Right cardiac atrium (tissue), 5 donors: ENCODE measurements at regions not wholly inside any gene's neighbourhood (a gene's known extent, or its start where the extent isn't known, plus 50 kb on each side); places are given as distances from the start of the nearest gene placed in this dataset.
"Not testable (repeated sequence)": the region's sequence is repeated elsewhere in the genome, so short reads cannot be mapped to it uniquely, and the experiment has no call there.

Experiments
- ATAC-seq, 2 donors: fragments of 200-7000 bp; cut with Tn5 transposase; one replicate each; pipeline versions ENCODE4 v1.8.0 to v1.9.1; 2020; ENCODE audit warnings: moderate library complexity in 2 of 2, mild to moderate bottlenecking in 1 of 2
- DNase-seq, 3 donors: peaks; one replicate each; pipeline ENCODE4 v3.0.0-alpha.2; 2020
- H3K27ac ChIP-seq: one replicate; pipeline ENCODE4 v1.5.1; 2013; ENCODE audit warnings: mild to moderate bottlenecking, low read length, control low read depth, moderate library complexity
- H3K27me3 ChIP-seq: one replicate; pipeline ENCODE4 v1.6.1; 2013; ENCODE audit not compliant: control insufficient read depth, insufficient read depth
- H3K4me1 ChIP-seq: one replicate; pipeline ENCODE4 v1.6.1; 2013; ENCODE audit warnings: low read length; ENCODE audit not compliant: control insufficient read depth, insufficient read depth
- H3K4me3 ChIP-seq: one replicate; pipeline ENCODE4 v1.5.1; 2013; ENCODE audit warnings: low read length, control low read depth
- H3K9me3 ChIP-seq: one replicate; pipeline ENCODE4 v1.6.1; 2013; ENCODE audit warnings: low read length; ENCODE audit not compliant: control insufficient read depth
- WGBS: extraction: QIAGEN DNeasy Blood & Tissue Kit; methylation state at CpG from one replicate; pipeline ENCODE4 v1.1.7; 2013; 5-methylcytosine and 5-hydroxymethylcytosine counted together
- intact Hi-C, 4 donors: fragments of 100-400 bp; cut with DNase I; formaldehyde crosslinking; loops; one replicate each; pipeline versions ENCODE4 v1.11.0 to v1.14.0; 2022 to 2023
- donor health status: healthy with polysubstance abuse.
- donor health status: DM: no; HTN: yes; CAD: no.
- donor health status: DM: no; HTN: no; CAD: no.
- donor health status: DM: no; HTN: yes; CAD: no; lungs with severe emphysema.
- donor health status: DM: yes; HTN: yes; CAD: no.

- DNase-seq (no peak), ATAC-seq (no peak)
- H3K4me1 ChIP-seq = no peaks in the 10 kb centered on the region
- 49% methylated on average over 2 of the region's 2 CpGs for WGBS
- H3K9me3 ChIP-seq = no peaks in the 10 kb centered on the region
- H3K4me3 ChIP-seq = no peak overlapping the region
- no peaks in the 10 kb centered on the region for H3K27me3 ChIP-seq
- no peak overlapping the region for H3K27ac ChIP-seq
- intact Hi-C loops = no loop called here
These were observed 51.8 kb upstream of the ENPEP start for GRCh38 chr4:110424144-110424543.

GRCh38 chr4:110418641-110419040, 57.3 kb upstream of the ENPEP start:
- ATAC-seq (no peak), DNase-seq (no peak)
- H3K4me1 ChIP-seq = no peaks in the 10 kb centered on the region
- no peak overlapping the region for H3K27ac ChIP-seq
- no peak overlapping the region for H3K4me3 ChIP-seq
- H3K9me3 ChIP-seq = no peaks in the 10 kb centered on the region
- WGBS = 92% methylated on average over 15 of the region's 15 CpGs
- no peaks in the 10 kb centered on the region for H3K27me3 ChIP-seq
- intact Hi-C loops = no loop called here

GRCh38 chr4:110417136-110417535, 58.8 kb upstream of the ENPEP start:
- H3K27ac ChIP-seq = no peak overlapping the region
- ATAC-seq = no peak
- H3K4me3 ChIP-seq = no peak overlapping the region
- intact Hi-C loops = no loop called here
- H3K4me1 ChIP-seq = no peaks in the 10 kb centered on the region
- H3K27me3 ChIP-seq = no peaks in the 10 kb centered on the region
- DNase-seq = no peak
- no peaks in the 10 kb centered on the region for H3K9me3 ChIP-seq

GRCh38 chr4:110415478-110415877, 60.5 kb upstream of the ENPEP start:
- Histone ChIP-seq H3K4me3 (no peak overlapping the region), H3K27me3 (no peaks in the 10 kb centered on the region), H3K9me3 (no peaks in the 10 kb centered on the region), H3K4me1 (no peaks in the 10 kb centered on the region), H3K27ac (no peak overlapping the region)
- DNase-seq (no peak), ATAC-seq (no peak)
- WGBS = 91% methylated on average over 4 of the region's 4 CpGs
- intact Hi-C loops = no loop called here

GRCh38 chr4:110415041-110415440, 60.9 kb upstream of the ENPEP start:
- WGBS = 60% methylated on average over 3 of the region's 3 CpGs
- DNase-seq = no peak
- H3K9me3 ChIP-seq = no peaks in the 10 kb centered on the region
- intact Hi-C loops = no loop called here
- no peaks in the 10 kb centered on the region for H3K4me1 ChIP-seq
- ATAC-seq = no peak
- no peak overlapping the region for H3K4me3 ChIP-seq
- H3K27me3 ChIP-seq = no peaks in the 10 kb centered on the region
- no peak overlapping the region for H3K27ac ChIP-seq

GRCh38 chr4:110414561-110414920, 61.4 kb upstream of the ENPEP start:
- H3K4me1 ChIP-seq = no peaks in the 10 kb centered on the region
- intact Hi-C loops = no loop called here
- ATAC-seq = no peak
- no peaks in the 10 kb centered on the region for H3K27me3 ChIP-seq
- no peak overlapping the region for H3K27ac ChIP-seq
- H3K9me3 ChIP-seq = no peaks in the 10 kb centered on the region
- H3K4me3 ChIP-seq = no peak overlapping the region
- DNase-seq = no peak
- WGBS = 65% methylated on average over 1 of the region's 1 CpG

- H3K4me3 ChIP-seq, ATAC-seq, intact Hi-C loops, H3K4me1 ChIP-seq, H3K27me3 ChIP-seq, H3K27ac ChIP-seq, H3K9me3 ChIP-seq: not testable (repeated sequence)
- DNase-seq = peak in 1 of 3 donors; percentile 56
- WGBS = 51% methylated on average over 5 of the region's 5 CpGs
These were observed 62.0 kb upstream of the ENPEP start for GRCh38 chr4:110413807-110414560.

GRCh38 chr4:110412354-110413065, 63.4 kb upstream of the ENPEP start:
- DNase-seq = no peak
- Histone ChIP-seq H3K4me3 (no peak overlapping the region), H3K27ac (no peak overlapping the region), H3K9me3 (no peaks in the 10 kb centered on the region), H3K27me3 (no peaks in the 10 kb centered on the region), H3K4me1 (no peaks in the 10 kb centered on the region)
- ATAC-seq = no peak
- intact Hi-C loops = no loop called here
- 70% methylated on average over 5 of the region's 5 CpGs for WGBS

- intact Hi-C loops = no loop called here
- H3K27ac ChIP-seq = no peak overlapping the region
These were observed 64.4 kb upstream of the ENPEP start for GRCh38 chr4:110411574-110412011.

GRCh38 chr4:110410853-110411573, 64.9 kb upstream of the ENPEP start:
- H3K27me3 ChIP-seq, H3K4me1 ChIP-seq, intact Hi-C loops, DNase-seq, H3K4me3 ChIP-seq, ATAC-seq, H3K27ac ChIP-seq, H3K9me3 ChIP-seq: not testable (repeated sequence)
- 63% methylated on average over 25 of the region's 35 CpGs for WGBS

More at GRCh38 chr4:110411574-110412011, 64.4 kb upstream of the ENPEP start:
- H3K27me3 ChIP-seq = no peaks in the 10 kb centered on the region
- 81% methylated on average over 5 of the region's 5 CpGs for WGBS
- DNase-seq (no peak), ATAC-seq (no peak)
- no peaks in the 10 kb centered on the region for H3K9me3 ChIP-seq
- no peak overlapping the region for H3K4me3 ChIP-seq
- H3K4me1 ChIP-seq = no peaks in the 10 kb centered on the region

GRCh38 chr4:110400086-110400485, 75.9 kb upstream of the ENPEP start:
- Histone ChIP-seq H3K9me3 (no peaks in the 10 kb centered on the region), H3K4me1 (no peaks in the 10 kb centered on the region), H3K27ac (no peak overlapping the region), H3K27me3 (no peaks in the 10 kb centered on the region), H3K4me3 (no peak overlapping the region)
- WGBS = 65% methylated on average over 7 of the region's 7 CpGs
- intact Hi-C loops = no loop called here
- DNase-seq (no peak), ATAC-seq (no peak)
